GM12878 (cell line): ENCODE measurements at regions not wholly inside any gene's neighbourhood (a gene's known extent, or its start where the extent isn't known, plus 50 kb on each side); places are given as distances from the start of the nearest gene placed in this dataset.

Experiments used
- ASH2L ChIP-seq: fragments of 300-600, 200-600 bp; sonication (generic); IDR thresholded peaks from 2 replicates; pipeline ENCODE4 v1.6.1; 2017; ENCODE audit warnings: low read depth, mild to moderate bottlenecking, borderline replicate concordance
- JUND ChIP-seq: IDR thresholded peaks from 2 replicates; pipeline ENCODE4 v1.6.1; 2012; ENCODE audit warnings: low read depth, mild to moderate bottlenecking, low read length, improper control_type of control experiment, moderate library complexity
- MYC ChIP-seq: IDR thresholded peaks from 2 replicates; pipeline ENCODE4 v1.6.1; 2011; ENCODE audit warnings: mild to moderate bottlenecking, low read length, moderate library complexity, inconsistent platforms; ENCODE audit not compliant: insufficient read depth, insufficient replicate concordance, insufficient read length, severe bottlenecking
- NR2C1 ChIP-seq: fragments of 450-650 bp; IDR thresholded peaks from 2 replicates; pipeline ENCODE4 v1.6.1; 2017; ENCODE audit warnings: antibody characterized with exemption, mild to moderate bottlenecking, moderate library complexity
- POLR2AphosphoS5 ChIP-seq: IDR thresholded peaks from 2 replicates; pipeline ENCODE4 v1.6.1; 2011; ENCODE audit warnings: mild to moderate bottlenecking, low read length, inconsistent platforms
- ZNF274 ChIP-seq: IDR thresholded peaks from one replicate; pipeline ENCODE4 v1.8.0; 2011; ENCODE audit not compliant: insufficient read length, insufficient read depth
- TF ChIP-seq, protein P1 (sequence below), 3 experiments: IDR thresholded peaks in 2 of 3; conservative IDR thresholded peaks in 1 of 3; 2 replicates each; pipeline ENCODE4 v1.5.1; 2011; ENCODE audit warnings: low read depth in 3 of 3, low read length in 3 of 3, mild to moderate bottlenecking in 3 of 3, control low read depth in 2 of 3, moderate library complexity in 2 of 3, inconsistent platforms in 1 of 3, mixed read lengths in 1 of 3; ENCODE audit not compliant: control insufficient read depth in 2 of 3, insufficient read depth in 1 of 3; ENCODE audit errors: extremely low read depth in 1 of 3

GRCh38 chrX:15952212-15952611 is 97.6 kb upstream of the AP1S2 start:
- no peak for TF ChIP-seq MYC
- TF ChIP-seq POLR2AphosphoS5: no peak
- TF ChIP-seq, protein P1, sequence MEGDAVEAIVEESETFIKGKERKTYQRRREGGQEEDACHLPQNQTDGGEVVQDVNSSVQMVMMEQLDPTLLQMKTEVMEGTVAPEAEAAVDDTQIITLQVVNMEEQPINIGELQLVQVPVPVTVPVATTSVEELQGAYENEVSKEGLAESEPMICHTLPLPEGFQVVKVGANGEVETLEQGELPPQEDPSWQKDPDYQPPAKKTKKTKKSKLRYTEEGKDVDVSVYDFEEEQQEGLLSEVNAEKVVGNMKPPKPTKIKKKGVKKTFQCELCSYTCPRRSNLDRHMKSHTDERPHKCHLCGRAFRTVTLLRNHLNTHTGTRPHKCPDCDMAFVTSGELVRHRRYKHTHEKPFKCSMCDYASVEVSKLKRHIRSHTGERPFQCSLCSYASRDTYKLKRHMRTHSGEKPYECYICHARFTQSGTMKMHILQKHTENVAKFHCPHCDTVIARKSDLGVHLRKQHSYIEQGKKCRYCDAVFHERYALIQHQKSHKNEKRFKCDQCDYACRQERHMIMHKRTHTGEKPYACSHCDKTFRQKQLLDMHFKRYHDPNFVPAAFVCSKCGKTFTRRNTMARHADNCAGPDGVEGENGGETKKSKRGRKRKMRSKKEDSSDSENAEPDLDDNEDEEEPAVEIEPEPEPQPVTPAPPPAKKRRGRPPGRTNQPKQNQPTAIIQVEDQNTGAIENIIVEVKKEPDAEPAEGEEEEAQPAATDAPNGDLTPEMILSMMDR (IDR thresholded peaks at IDR 0.05 in 2 of 3, conservative IDR thresholded peaks at IDR 0.05 in 1 of 3; ENCODE audit: control insufficient read depth in 2 of 3, extremely low read depth in 1 of 3, insufficient read depth in 1 of 3, low read depth in 3 of 3, low read length in 3 of 3): no peak
- TF ChIP-seq ZNF274: no peak
- no peak for TF ChIP-seq JUND
- no peak for TF ChIP-seq NR2C1
- no peak for TF ChIP-seq ASH2L
